ENCODE measurements at regions not wholly inside any gene's neighbourhood (a gene's known extent, or its start where the extent isn't known, plus 50 kb on each side); places are given as distances from the start of the nearest gene placed in this dataset.

DNA sequence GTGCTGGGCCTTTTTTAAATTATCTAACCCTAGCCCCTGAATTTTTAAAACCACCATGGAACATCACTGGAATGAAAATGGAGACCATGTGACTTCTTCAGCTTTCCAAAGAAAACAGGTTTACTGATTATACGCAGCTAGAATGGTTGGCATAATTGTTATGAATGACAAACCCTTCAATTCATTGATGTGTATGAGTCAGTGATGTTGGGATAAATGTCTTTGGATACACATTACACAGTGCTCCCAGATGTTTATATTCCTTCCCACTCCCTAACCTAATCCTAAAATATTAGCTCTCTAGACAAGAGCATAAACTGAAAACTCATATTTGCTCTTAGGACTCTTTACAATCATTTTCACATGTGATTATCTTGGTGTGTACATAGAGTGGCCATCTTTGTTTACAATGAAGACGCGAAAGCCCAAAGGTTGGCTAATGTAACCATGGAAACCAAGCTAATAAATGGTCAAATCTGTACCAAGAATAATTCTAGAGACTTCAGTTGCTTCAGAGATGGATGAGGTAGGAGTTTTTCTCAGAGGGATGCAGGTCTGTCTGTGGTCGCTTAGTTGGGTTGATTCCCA lies 131.2 kb upstream of the HMHB1 start:
- intact Hi-C loops (cut with micrococcal nuclease): no loop called here
- Mint-ChIP-seq H3K27me3 (ENCODE audit: low read depth in 3 of 3) (peaks cover 0 to 2% (median 0%) of the 10 kb centered on the region in 3 donors), H3K4me3 (no peak overlapping the region), H3K27ac (no peak overlapping the region), H3K9me3 (peaks cover 0 to 2% (median 0%) of the 10 kb centered on the region in 7 donors), H3K4me1 (peaks cover 1% of the 10 kb centered on the region), H3K36me3 (no peaks in the 10 kb centered on the region)
- Histone ChIP-seq H2AFZ (ENCODE audit: insufficient read depth, low read depth, low read length, poor library complexity, severe bottlenecking) (no peak overlapping the region), H3K9me3 (replicated peaks in 1 of 2; ENCODE audit: control insufficient read depth in 1 of 2, insufficient read depth in 1 of 2, low read length in 2 of 2) (no peaks in the 10 kb centered on the region), H3K27ac (ENCODE audit: low read depth in 1 of 2, low read length in 2 of 2) (no peak overlapping the region), H3K4me3 (replicated peaks in 1 of 3; ENCODE audit: low read depth in 2 of 3, low read length in 3 of 3) (no peak overlapping the region), H4K20me1 (ENCODE audit: insufficient read depth, low read length) (no peaks in the 10 kb centered on the region), H3K27me3 (ENCODE audit: control insufficient read depth in 2 of 2, insufficient read depth in 2 of 2, low read length in 2 of 2) (no peaks in the 10 kb centered on the region), H3K9ac (ENCODE audit: insufficient read depth, low read length, poor library complexity, severe bottlenecking) (no peak overlapping the region), H3K36me3 (replicated peaks in 1 of 2; ENCODE audit: control insufficient read depth in 1 of 2, insufficient read depth in 2 of 2, low read length in 2 of 2) (no peaks in the 10 kb centered on the region), H3K4me1 (ENCODE audit: control insufficient read depth in 1 of 2, insufficient read depth in 2 of 2, low read length in 2 of 2) (no peaks in the 10 kb centered on the region), H3K4me2 (replicated peaks; ENCODE audit: extremely low read depth, low read length, poor library complexity, severe bottlenecking) (no peak overlapping the region), H3K79me2 (ENCODE audit: insufficient read depth, low read length) (no peaks in the 10 kb centered on the region)
- WGBS (ENCODE audit: insufficient coverage): no CpG with 5 or more reads among the region's 4 CpGs
- DNase-seq: no peak
- TF ChIP-seq, protein P1, sequence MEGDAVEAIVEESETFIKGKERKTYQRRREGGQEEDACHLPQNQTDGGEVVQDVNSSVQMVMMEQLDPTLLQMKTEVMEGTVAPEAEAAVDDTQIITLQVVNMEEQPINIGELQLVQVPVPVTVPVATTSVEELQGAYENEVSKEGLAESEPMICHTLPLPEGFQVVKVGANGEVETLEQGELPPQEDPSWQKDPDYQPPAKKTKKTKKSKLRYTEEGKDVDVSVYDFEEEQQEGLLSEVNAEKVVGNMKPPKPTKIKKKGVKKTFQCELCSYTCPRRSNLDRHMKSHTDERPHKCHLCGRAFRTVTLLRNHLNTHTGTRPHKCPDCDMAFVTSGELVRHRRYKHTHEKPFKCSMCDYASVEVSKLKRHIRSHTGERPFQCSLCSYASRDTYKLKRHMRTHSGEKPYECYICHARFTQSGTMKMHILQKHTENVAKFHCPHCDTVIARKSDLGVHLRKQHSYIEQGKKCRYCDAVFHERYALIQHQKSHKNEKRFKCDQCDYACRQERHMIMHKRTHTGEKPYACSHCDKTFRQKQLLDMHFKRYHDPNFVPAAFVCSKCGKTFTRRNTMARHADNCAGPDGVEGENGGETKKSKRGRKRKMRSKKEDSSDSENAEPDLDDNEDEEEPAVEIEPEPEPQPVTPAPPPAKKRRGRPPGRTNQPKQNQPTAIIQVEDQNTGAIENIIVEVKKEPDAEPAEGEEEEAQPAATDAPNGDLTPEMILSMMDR (IDR thresholded peaks at IDR 0.05): no peak

DNA sequence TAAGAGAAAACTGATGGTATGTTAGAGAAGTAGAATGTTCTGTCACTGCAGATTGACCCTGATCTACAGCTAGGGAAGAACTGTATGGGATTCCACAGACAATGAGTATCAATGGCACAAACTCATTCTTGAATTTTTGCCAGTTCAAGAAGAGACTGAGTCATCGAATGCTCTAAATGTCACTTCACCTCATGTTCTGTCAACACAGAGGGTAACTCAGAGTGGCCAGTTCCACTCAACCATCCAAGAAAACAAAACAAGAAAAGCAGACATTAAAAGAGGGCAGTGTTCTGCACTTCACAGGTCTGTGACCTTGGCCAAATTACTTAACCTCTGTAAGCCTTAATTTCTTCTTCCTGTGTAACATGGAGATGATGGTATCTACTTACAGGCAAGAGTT lies 132.2 kb upstream of the HMHB1 start:
- Mint-ChIP-seq H3K27me3 (ENCODE audit: low read depth in 3 of 3) (peaks cover 0 to 2% (median 0%) of the 10 kb centered on the region in 3 donors), H3K4me1 (peaks cover 1% of the 10 kb centered on the region), H3K27ac (no peak overlapping the region), H3K9me3 (peaks cover 0 to 2% (median 0%) of the 10 kb centered on the region in 7 donors), H3K4me3 (no peak overlapping the region), H3K36me3 (no peaks in the 10 kb centered on the region)
- DNase-seq: no peak
- no peak overlapping the region for H3K27ac ChIP-seq (ENCODE audit: low read depth in 1 of 2, low read length in 2 of 2)
- no peak overlapping the region for H3K4me3 ChIP-seq (replicated peaks in 1 of 3; ENCODE audit: low read depth in 2 of 3, low read length in 3 of 3)
- no peaks in the 10 kb centered on the region for H3K79me2 ChIP-seq (ENCODE audit: insufficient read depth, low read length)
- no peak overlapping the region for H3K9ac ChIP-seq (ENCODE audit: insufficient read depth, low read length, poor library complexity, severe bottlenecking)
- no CpG with 5 or more reads among the region's 1 CpG for WGBS (ENCODE audit: insufficient coverage)
- H3K36me3 ChIP-seq (replicated peaks in 1 of 2; ENCODE audit: control insufficient read depth in 1 of 2, insufficient read depth in 2 of 2, low read length in 2 of 2): no peaks in the 10 kb centered on the region
- H3K9me3 ChIP-seq (replicated peaks in 1 of 2; ENCODE audit: control insufficient read depth in 1 of 2, insufficient read depth in 1 of 2, low read length in 2 of 2): no peaks in the 10 kb centered on the region
- intact Hi-C loops (cut with micrococcal nuclease): no loop called here
- TF ChIP-seq, protein P1 (IDR thresholded peaks at IDR 0.05): no peak
- no peaks in the 10 kb centered on the region for H4K20me1 ChIP-seq (ENCODE audit: insufficient read depth, low read length)
- no peak overlapping the region for H3K4me2 ChIP-seq (replicated peaks; ENCODE audit: extremely low read depth, low read length, poor library complexity, severe bottlenecking)
- no peak overlapping the region for H2AFZ ChIP-seq (ENCODE audit: insufficient read depth, low read depth, low read length, poor library complexity, severe bottlenecking)
- no peaks in the 10 kb centered on the region for H3K4me1 ChIP-seq (ENCODE audit: control insufficient read depth in 1 of 2, insufficient read depth in 2 of 2, low read length in 2 of 2)
- H3K27me3 ChIP-seq (ENCODE audit: control insufficient read depth in 2 of 2, insufficient read depth in 2 of 2, low read length in 2 of 2): no peaks in the 10 kb centered on the region
